Astrocyte of the spinal cord (primary cell): ENCODE measurements at regions not wholly inside any gene's neighbourhood (a gene's known extent, or its start where the extent isn't known, plus 50 kb on each side); places are given as distances from the start of the nearest gene placed in this dataset.
"Not testable (repeated sequence)": the region's sequence is repeated elsewhere in the genome, so short reads cannot be mapped to it uniquely, and the experiment has no call there.

Source experiments
- DNase-seq: peaks from one replicate; pipeline ENCODE4 v3.0.0; 2011; ENCODE audit warnings: low read depth, low spot score
- H3K4me3 ChIP-seq: 2 replicates; pipeline ENCODE4 v1.5.1; 2011; ENCODE audit warnings: low read depth, mild to moderate bottlenecking, low read length, moderate library complexity
- CTCF ChIP-seq: IDR thresholded peaks from 2 replicates; pipeline ENCODE4 v1.5.1; 2012; ENCODE audit warnings: low read depth, mild to moderate bottlenecking, low read length, inconsistent platforms
- in situ Hi-C: cut with HindIII; loops from 2 replicates; pipeline ENCODE4 v1.10.0; 2017; ENCODE audit warnings: low sequenced_read_pairs

GRCh38 chr7:69419934-69420333, 178.3 kb upstream of the AUTS2 start:
- H3K4me3 ChIP-seq = no peak overlapping the region
- in situ Hi-C loops = no loop called here
- no peak for TF ChIP-seq CTCF
- no peak for DNase-seq

GRCh38 chr7:69422574-69422985, 175.7 kb upstream of the AUTS2 start:
- in situ Hi-C loops = no loop called here

GRCh38 chr7:69426705-69427104, 171.6 kb upstream of the AUTS2 start:
- in situ Hi-C loops = no loop called here
- no peak for DNase-seq
- no peak for TF ChIP-seq CTCF
- no peak overlapping the region for H3K4me3 ChIP-seq

More at GRCh38 chr7:69422574-69422985, 175.7 kb upstream of the AUTS2 start:
- DNase-seq = no peak
- TF ChIP-seq CTCF = no peak
- H3K4me3 ChIP-seq = no peak overlapping the region

- no peak for TF ChIP-seq CTCF
- H3K4me3 ChIP-seq = no peak overlapping the region
- in situ Hi-C loops = no loop called here
- no peak for DNase-seq
These were observed 170.2 kb upstream of the AUTS2 start for GRCh38 chr7:69428089-69428488.

GRCh38 chr7:69429911-69430383, 168.3 kb upstream of the AUTS2 start:
- no peak for TF ChIP-seq CTCF
- H3K4me3 ChIP-seq = no peak overlapping the region
- in situ Hi-C loops = no loop called here
- peak; percentile 56 for DNase-seq

GRCh38 chr7:69430384-69431021, 167.8 kb upstream of the AUTS2 start:
- in situ Hi-C loops = no loop called here
- no peak for TF ChIP-seq CTCF
- no peak for DNase-seq
- no peak overlapping the region for H3K4me3 ChIP-seq

GRCh38 chr7:69431626-69432025, 166.6 kb upstream of the AUTS2 start:
- no peak for DNase-seq
- in situ Hi-C loops = no loop called here

GRCh38 chr7:69432276-69432675, 166.0 kb upstream of the AUTS2 start:
- in situ Hi-C loops, DNase-seq, H3K4me3 ChIP-seq: not testable (repeated sequence)

More at GRCh38 chr7:69431626-69432025, 166.6 kb upstream of the AUTS2 start:
- no peak for TF ChIP-seq CTCF
- no peak overlapping the region for H3K4me3 ChIP-seq
